GM18511 (cell line): ENCODE measurements at regions not wholly inside any gene's neighbourhood (a gene's known extent, or its start where the extent isn't known, plus 50 kb on each side); places are given as distances from the start of the nearest gene placed in this dataset.
A peak's percentile ranks its signal among the peaks of the same experiment; 100 is the strongest.

ENCODE experiments used
- ATAC-seq: cut with Tn5 transposase; IDR thresholded peaks from one replicate; pipeline ENCODE4 v1.9.1; 2021; ENCODE audit warnings: mild to moderate bottlenecking, moderate library complexity; ENCODE audit not compliant: unreplicated experiment

- no peak for ATAC-seq
Observed at GRCh38 chr4:64614276-64614675, 205.0 kb upstream of the TECRL start.

DNA sequence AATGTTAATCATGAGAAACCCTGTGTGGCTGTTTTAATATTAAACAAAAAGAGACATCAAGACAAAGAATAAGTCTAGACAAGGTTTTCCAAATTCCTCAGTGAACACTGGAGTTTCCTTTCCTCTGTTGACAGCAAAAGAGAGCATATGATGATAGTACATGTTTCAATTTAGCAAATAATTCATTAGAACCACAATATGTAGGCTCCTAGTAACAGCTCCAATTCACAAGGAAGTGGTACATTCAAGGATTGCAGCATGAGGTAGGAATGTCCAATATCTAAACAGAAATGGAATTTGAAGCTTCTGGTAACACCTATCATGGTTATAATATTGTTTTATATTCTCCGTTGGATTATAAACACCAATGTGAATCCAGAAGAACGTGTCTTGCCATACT lies 203.8 kb upstream of the TECRL start:
- ATAC-seq = no peak

- ATAC-seq = no peak
Observed at GRCh38 chr4:64598066-64598465, 188.8 kb upstream of the TECRL start.

GRCh38 chr4:64594723-64595122 lies 185.5 kb upstream of the TECRL start:
- no peak for ATAC-seq

DNA sequence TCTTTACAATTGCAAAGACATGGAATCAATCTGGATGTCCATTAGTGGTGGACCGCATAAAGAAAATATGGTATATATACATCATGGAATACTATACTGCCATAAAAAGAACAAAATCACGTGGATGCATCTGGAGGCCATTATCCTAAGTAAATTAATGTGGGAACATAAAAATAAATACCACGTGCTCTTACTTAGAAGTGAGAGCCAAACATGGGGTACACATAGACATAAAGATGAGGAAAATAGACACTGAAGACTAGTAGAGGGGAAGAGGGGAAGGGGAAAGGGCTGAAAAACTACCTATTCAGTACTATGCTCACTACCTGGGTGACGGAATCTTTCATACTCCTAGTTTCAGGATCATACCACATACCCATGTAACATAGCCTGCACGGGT lies 179.3 kb upstream of the TECRL start:
- ATAC-seq = no peak

DNA sequence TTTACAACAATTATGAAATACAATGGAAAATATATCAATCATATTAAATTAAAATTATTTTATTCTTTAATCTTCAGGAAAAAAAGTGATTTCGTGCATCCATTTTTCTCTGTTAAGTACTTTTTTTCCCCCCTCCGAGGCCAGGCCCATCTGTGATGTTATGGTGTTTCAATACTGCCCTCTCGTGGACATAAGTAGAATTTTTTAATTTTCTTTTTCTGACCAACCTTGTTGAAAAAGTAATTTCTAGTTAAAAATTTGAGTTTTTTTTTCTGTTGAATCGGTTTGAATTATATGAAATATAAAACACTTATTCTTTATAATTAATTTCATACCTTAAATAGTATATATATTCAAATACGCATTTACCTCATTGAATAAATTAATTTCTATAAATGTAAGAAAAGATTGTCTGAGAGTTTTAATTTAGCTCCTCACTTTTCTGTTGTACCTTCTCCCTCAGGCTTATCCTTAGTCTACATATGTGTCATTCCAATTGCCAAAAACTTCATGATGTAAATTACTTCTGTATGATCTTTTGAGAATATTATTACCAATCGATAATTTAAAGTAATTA lies 175.8 kb upstream of the TECRL start:
- ATAC-seq = no peak

- ATAC-seq = no peak
Observed at GRCh38 chr4:64584125-64584524, 174.9 kb upstream of the TECRL start.

GRCh38 chr4:64582492-64582891 lies 173.2 kb upstream of the TECRL start:
- no peak for ATAC-seq

- no peak for ATAC-seq
Observed at GRCh38 chr4:64581422-64581821, 172.2 kb upstream of the TECRL start.

- ATAC-seq = no peak
Observed at GRCh38 chr4:64564126-64564525, 154.9 kb upstream of the TECRL start.

- ATAC-seq = no peak
Observed at GRCh38 chr4:64559571-64559970, 150.3 kb upstream of the TECRL start.

- no peak for ATAC-seq
Observed at GRCh38 chr4:64551125-64551524, 141.9 kb upstream of the TECRL start.

GRCh38 chr4:64545593-64545992 lies 136.3 kb upstream of the TECRL start:
- no peak for ATAC-seq

GRCh38 chr4:64539234-64539849 lies 130.1 kb upstream of the TECRL start:
- peak; percentile 97 for ATAC-seq

DNA sequence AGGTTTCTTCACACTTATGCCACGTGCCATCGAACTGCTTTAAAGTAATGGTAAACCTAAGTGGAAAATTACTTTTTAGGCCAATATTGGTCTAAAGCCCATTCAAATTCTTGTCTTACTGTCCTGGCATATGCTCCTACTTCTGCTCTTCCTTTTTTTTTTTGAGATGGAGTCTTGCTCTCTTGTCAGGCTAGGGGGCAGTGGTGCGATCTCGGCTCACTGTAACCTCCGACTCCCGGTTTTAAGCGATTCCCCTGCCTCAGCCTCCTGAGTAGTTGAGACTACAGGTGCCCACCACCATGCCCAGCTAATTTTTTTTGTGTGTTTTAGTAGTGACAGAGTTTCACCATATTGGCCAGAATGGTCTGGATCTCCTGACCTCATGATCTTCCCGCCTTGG lies 129.0 kb upstream of the TECRL start:
- no peak for ATAC-seq

GRCh38 chr4:64533637-64534036 lies 124.4 kb upstream of the TECRL start:
- no peak for ATAC-seq

DNA sequence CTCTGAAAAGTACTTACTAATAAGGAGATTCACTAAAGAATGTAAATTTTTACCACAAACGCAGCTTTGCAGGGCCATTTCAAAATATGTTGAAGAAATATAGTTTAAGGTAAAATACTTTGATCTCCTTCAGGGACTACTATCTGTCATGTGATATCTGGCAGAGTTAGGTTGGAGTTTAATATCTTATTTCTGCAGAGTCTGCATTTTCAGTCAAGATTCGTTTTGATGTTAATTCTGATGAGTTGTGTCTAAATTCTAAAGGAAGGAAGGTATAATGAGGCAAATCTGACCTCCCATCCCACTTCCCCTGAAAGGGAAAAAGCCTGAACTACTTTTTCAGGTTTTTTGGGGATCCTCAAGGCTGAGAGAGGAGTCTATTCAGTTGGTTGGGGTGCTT lies 123.9 kb upstream of the TECRL start:
- ATAC-seq = no peak

- ATAC-seq = no peak
Observed at GRCh38 chr4:64520421-64520820, 111.2 kb upstream of the TECRL start.

GRCh38 chr4:64518600-64518999 lies 109.3 kb upstream of the TECRL start:
- no peak for ATAC-seq

DNA sequence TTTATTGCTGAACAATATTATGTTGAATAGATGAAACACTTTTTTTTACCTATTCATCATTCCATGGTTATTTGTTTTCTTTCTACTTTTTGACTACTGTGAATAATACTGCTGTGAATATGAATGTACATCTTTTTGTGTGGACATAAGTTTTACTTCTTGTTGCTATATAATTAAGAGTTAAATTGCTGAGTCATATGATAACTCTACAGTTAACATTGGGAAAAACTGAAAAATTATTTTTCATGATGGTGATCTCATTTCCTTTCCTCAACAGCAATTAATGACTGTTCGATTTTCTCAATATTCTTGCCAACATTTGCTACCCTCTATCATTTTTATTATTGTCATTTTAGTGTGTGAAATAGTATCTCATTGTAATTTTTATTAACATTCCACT lies 106.9 kb upstream of the TECRL start:
- ATAC-seq = no peak

DNA sequence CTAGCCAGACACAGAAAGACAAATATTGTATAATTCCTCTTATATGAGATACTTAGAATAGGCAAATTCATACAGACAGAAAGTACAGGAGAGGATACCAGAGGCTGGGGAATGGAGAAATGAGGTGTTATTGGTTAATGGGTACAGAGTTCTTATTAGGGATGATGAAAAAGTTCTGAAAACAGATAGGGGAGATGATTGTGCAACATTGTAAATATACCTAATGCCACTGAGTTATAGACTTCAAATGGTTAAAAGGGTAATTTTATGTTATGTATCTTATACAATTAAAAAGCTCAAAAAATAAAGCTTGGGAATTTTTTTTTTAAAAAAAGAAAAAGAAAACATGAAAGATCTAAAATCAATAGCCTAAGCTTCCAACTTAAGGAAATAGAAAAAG lies 98.8 kb upstream of the TECRL start:
- ATAC-seq = no peak

DNA sequence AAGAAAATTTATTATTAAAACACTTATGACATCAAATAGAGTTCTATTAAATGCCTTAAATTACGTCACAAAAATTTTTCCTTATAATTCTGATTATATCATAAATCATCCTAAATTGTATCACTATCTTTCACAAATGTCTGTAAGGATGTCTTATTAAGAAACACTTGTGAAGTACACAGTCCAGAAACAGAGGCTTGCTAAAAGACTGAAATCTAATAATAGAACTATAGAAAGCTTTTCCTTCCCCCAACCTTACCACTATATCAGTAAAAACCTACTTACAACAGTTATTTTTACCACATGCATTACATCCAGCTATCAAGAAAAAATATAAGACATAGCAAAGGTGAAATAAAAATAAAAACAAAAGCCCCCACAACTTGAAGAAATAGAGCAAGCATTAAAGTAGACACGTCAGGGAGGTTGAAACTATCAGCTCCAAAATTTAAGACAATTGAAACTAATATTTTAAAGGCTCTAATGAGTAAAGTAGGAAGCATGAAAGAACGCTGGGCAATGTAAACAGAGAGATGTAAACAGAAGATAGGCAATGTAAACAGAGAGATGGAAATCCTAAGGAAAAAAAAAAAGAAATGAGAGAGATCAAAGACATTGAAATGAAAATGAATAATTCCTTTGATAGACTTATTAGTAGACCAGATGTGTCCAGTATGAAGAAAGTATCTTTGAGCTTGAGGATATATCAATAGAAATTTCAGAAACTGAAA lies 94.9 kb upstream of the TECRL start:
- ATAC-seq = no peak

- ATAC-seq = no peak
Observed at GRCh38 chr4:64503416-64503815, 94.2 kb upstream of the TECRL start.
